ENCODE measurements at regions not wholly inside any gene's neighbourhood (a gene's known extent, or its start where the extent isn't known, plus 50 kb on each side); places are given as distances from the start of the nearest gene placed in this dataset.

DNA sequence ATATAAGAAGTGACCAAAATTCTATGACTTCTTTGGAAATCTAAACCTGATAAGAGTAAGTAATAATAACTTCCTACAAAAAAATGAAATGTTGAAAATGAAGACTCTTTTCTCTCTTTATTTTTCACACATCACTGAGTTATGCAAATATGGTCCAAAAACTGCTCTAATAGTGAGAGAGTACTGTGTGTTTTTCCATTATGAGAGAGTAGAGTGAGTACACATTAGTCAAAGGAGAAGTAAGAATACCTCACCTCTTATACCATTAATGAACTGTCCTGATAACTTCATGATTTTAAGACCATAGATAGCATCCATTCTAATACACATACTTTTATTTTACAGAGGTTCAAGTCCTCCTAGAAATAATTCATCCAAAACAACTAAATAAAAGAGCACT is 1310.2 kb downstream of the SI start:
- no peak for DNase-seq (ENCODE audit: low read depth)
- H3K4me3 ChIP-seq (ENCODE audit: low read depth, low read length): no peak overlapping the region
- TF ChIP-seq, protein P1, sequence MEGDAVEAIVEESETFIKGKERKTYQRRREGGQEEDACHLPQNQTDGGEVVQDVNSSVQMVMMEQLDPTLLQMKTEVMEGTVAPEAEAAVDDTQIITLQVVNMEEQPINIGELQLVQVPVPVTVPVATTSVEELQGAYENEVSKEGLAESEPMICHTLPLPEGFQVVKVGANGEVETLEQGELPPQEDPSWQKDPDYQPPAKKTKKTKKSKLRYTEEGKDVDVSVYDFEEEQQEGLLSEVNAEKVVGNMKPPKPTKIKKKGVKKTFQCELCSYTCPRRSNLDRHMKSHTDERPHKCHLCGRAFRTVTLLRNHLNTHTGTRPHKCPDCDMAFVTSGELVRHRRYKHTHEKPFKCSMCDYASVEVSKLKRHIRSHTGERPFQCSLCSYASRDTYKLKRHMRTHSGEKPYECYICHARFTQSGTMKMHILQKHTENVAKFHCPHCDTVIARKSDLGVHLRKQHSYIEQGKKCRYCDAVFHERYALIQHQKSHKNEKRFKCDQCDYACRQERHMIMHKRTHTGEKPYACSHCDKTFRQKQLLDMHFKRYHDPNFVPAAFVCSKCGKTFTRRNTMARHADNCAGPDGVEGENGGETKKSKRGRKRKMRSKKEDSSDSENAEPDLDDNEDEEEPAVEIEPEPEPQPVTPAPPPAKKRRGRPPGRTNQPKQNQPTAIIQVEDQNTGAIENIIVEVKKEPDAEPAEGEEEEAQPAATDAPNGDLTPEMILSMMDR (IDR thresholded peaks at IDR 0.05; ENCODE audit: low read depth, low read length, missing control alignments): no peak

DNA sequence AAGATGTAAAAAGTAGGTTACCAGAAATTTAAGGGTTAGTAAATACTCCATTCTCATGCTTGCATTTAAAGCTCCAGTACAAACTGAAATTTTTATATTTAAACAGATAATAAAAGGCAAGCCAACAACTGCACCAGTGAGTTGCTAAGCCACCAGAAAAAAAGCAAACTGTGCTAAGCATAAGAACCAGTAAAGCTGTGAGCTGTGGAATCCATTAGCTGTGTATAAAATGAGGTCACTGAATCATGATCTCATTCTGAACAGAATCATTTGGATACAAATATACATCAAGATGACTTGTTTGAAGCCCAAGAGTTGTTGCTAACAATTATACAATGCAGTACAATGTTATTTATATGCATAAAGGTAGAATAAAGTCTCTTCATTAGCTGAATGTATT is 1312.2 kb downstream of the SI start:
- no peak for DNase-seq (ENCODE audit: low read depth)
- TF ChIP-seq, protein P1 (IDR thresholded peaks at IDR 0.05; ENCODE audit: low read depth, low read length, missing control alignments): no peak
- H3K4me3 ChIP-seq (ENCODE audit: low read depth, low read length): no peak overlapping the region

DNA sequence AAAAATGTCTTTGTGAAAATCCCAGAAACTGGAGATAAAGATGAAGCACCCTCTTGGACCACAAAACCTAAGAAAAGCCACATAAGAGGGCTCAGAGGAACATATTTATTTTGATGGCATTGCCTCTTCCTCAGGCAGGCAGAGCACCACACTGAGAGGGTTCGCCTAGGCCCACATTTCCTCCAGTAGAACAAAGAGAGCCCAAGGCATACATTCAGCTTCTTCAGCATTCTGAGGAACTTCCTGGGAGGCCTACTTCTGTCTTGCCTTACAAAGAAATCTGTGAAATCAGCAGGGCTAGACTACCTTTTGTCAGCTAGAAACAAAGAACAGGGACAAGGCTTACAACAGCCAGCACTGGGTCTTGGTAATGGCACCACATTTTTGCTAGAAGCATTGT is 1325.3 kb downstream of the SI start:
- TF ChIP-seq, protein P1 (IDR thresholded peaks at IDR 0.05; ENCODE audit: low read depth, low read length, missing control alignments): no peak
- no peak for DNase-seq (ENCODE audit: low read depth)
- H3K4me3 ChIP-seq (ENCODE audit: low read depth, low read length): no peak overlapping the region

DNA sequence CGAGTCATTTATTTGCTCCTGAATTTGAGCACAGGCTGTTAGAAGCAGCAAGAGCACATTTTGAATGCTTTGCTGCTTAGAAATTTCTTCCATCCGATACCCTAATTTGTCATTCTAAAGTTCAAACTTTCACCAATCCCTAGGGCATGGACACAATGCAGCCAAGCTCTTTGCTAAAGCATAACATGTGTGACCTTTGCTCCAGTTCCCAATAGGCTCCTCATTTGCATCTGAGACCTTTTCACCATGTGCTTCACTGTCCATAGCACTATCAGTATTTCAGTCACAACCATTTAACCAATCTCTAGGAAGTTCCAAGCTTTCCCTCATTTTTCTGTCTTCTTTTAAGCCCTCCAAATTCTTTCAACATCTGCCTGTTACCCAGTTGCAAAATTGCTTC is 1333.1 kb downstream of the SI start:
- TF ChIP-seq, protein P1 (IDR thresholded peaks at IDR 0.05; ENCODE audit: low read depth, low read length, missing control alignments): no peak
- no peak for DNase-seq (ENCODE audit: low read depth)
- H3K4me3 ChIP-seq (ENCODE audit: low read depth, low read length): no peak overlapping the region

DNA sequence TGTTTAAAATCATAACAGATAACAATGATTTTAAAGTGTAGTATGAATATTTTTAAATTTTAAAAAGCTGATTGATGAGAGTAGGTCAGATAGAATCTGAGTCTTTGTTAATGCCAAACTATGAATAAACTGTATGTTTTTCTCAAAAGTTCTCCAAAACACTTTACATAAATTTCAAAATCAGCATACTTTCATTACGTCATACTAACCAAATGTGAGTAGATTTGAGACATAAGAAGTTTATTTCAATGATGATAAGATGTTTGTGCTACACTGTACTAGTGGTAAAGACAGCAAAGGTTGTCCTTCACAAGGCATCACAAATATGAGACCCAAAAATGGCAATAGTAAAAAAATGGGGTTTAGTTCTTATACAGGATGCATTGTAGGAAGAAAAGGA is 1342.9 kb downstream of the SI start:
- TF ChIP-seq, protein P1 (IDR thresholded peaks at IDR 0.05; ENCODE audit: low read depth, low read length, missing control alignments): no peak
- no peak overlapping the region for H3K4me3 ChIP-seq (ENCODE audit: low read depth, low read length)
- DNase-seq (ENCODE audit: low read depth): no peak

DNA sequence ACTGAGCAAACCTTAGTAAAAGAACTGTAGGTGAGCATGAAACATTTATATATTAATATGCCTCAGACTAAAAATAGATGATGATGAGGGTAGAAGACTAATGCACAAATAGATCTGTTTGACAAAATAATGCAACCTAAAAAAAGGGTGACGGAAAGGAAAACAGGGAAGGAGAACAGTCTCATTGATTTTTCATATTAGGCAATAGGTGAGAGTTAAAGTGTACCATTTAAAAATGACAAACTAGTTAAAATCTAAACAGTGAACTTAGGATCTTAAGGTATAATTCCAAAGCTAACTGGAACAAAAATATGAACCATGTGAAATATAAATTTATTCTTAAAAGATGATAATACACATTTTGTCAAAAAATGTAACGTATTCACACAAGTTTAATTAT is 1347.6 kb downstream of the SI start:
- TF ChIP-seq, protein P1 (IDR thresholded peaks at IDR 0.05; ENCODE audit: low read depth, low read length, missing control alignments): no peak
- no peak for DNase-seq (ENCODE audit: low read depth)
- H3K4me3 ChIP-seq (ENCODE audit: low read depth, low read length): no peak overlapping the region

DNA sequence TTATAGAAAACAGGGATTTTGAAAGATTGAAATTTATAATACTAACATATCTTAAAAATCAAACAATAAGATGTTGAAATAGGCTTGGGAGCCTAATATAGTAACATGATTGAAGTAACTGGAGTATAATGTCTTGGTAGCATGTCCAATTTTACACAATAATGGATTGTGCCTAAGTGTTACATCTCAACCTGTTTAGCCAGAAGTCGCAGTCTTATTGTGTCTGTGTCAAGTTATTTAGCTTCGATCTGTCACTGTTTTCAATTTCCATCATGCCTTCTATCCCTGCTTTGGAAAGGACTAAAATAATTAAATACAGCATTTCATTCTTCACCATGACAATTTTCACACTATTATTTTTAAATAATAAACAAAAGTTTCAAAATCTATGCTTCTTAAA is 1352.2 kb downstream of the SI start:
- no peak overlapping the region for H3K4me3 ChIP-seq (ENCODE audit: low read depth, low read length)
- TF ChIP-seq, protein P1 (IDR thresholded peaks at IDR 0.05; ENCODE audit: low read depth, low read length, missing control alignments): no peak
- no peak for DNase-seq (ENCODE audit: low read depth)

Measured in GM12864 (cell line).